Endothelial cell of umbilical vein (primary cell): ENCODE measurements at regions not wholly inside any gene's neighbourhood (a gene's known extent, or its start where the extent isn't known, plus 50 kb on each side); places are given as distances from the start of the nearest gene placed in this dataset.

Experiments used
- BruUV-seq: library from RNA; stranded (reverse); fragments of 400-500 nt; replicated peaks from 2 replicates; lab custom pipeline; 2021; lab: Mats Ljungman, UMichigan
- CTCF ChIA-PET: fragments of 300-600, 350-600 bp; sonication (Branson Sonifier 250); formaldehyde crosslinking; loops from one replicate; lab custom pipeline; 2021; ENCODE audit warnings: antibody characterized with exemption, inconsistent platforms; lab: Charles Lee
- POLR2A ChIA-PET: fragments of 300-600, 350-600 bp; sonication (Branson Sonifier 250); formaldehyde crosslinking; loops from one replicate; lab custom pipeline; 2021; ENCODE audit warnings: antibody characterized with exemption, inconsistent platforms; lab: Charles Lee
- DNase-seq: peaks from one replicate; pipeline ENCODE4 v3.0.0-alpha.2; 2011; ENCODE audit warnings: low read depth, low spot score
- FAIRE-seq: peaks from 2 replicates; lab custom pipeline; 2011; peaks lifted over from hg19 to GRCh38; lab: Jason Lieb, UNC
- H2AFZ ChIP-seq: 2 replicates; pipeline ENCODE4 v1.6.0; 2012; ENCODE audit warnings: low read depth, low read length, control low read depth, inconsistent platforms
- H3K27ac ChIP-seq: 2 replicates; pipeline ENCODE4 v1.5.1; 2011; ENCODE audit warnings: low read depth, mild to moderate bottlenecking, control low read depth, low read length, moderate library complexity; ENCODE audit not compliant: insufficient read depth
- H3K27me3 ChIP-seq, 2 experiments: 2 replicates each; pipeline versions ENCODE4 v1.6.0 to v1.6.1; 2011; ENCODE audit warnings: low read length in 2 of 2, mixed read lengths in 1 of 2; ENCODE audit not compliant: control insufficient read depth in 2 of 2, insufficient read depth in 2 of 2
- H3K36me3 ChIP-seq, 2 experiments: 2 replicates in 1 of 2; 3 replicates in 1 of 2; pipeline ENCODE4 v1.5.1; 2011; ENCODE audit warnings: low read length in 2 of 2, mild to moderate bottlenecking in 1 of 2, moderate library complexity in 1 of 2; ENCODE audit not compliant: control insufficient read depth in 2 of 2, insufficient read depth in 2 of 2; ENCODE audit errors: extremely low read depth in 1 of 2
- H3K4me1 ChIP-seq: 3 replicates; pipeline ENCODE4 v1.5.1; 2011; ENCODE audit warnings: mild to moderate bottlenecking, low read length; ENCODE audit not compliant: control insufficient read depth, insufficient read depth; ENCODE audit errors: extremely low read depth
- H3K4me2 ChIP-seq: 2 replicates; pipeline ENCODE4 v1.6.1; 2011; ENCODE audit warnings: low read length, control low read depth, mixed read lengths; ENCODE audit not compliant: insufficient read depth
- H3K4me3 ChIP-seq, 3 experiments: fragments of 200-600 bp in 1 of 3; sonication (generic), shearing (Covaris generic) in 1 of 3; replicated peaks in 1 of 3; 2 replicates each; pipeline ENCODE4 v1.5.1; 2011 to 2016; ENCODE audit warnings: control low read depth in 3 of 3, low read length in 3 of 3, mild to moderate bottlenecking in 2 of 3, inconsistent platforms in 1 of 3, low read depth in 1 of 3, moderate library complexity in 1 of 3; ENCODE audit not compliant: insufficient read depth in 1 of 3
- H3K79me2 ChIP-seq: 2 replicates; pipeline ENCODE4 v1.6.0; 2012; ENCODE audit warnings: low read length, inconsistent platforms; ENCODE audit not compliant: control insufficient read depth, insufficient read depth
- H3K9ac ChIP-seq: replicated peaks from 2 replicates; pipeline ENCODE3; 2011; ENCODE audit warnings: low read length, control low read depth; ENCODE audit not compliant: insufficient read depth; ENCODE audit errors: extremely low read depth
- H3K9me1 ChIP-seq: replicated peaks from 3 replicates; pipeline ENCODE4 v1.6.0; 2011; ENCODE audit warnings: mild to moderate bottlenecking, low read length; ENCODE audit not compliant: control insufficient read depth, insufficient read depth; ENCODE audit errors: extremely low read depth
- H3K9me3 ChIP-seq: replicated peaks from 2 replicates; pipeline ENCODE4 v1.5.1; 2012; ENCODE audit warnings: low read length, inconsistent platforms; ENCODE audit not compliant: control insufficient read depth, insufficient read depth
- H4K20me1 ChIP-seq: replicated peaks from 2 replicates; pipeline ENCODE3; 2011; ENCODE audit warnings: mild to moderate bottlenecking, low read length; ENCODE audit not compliant: control insufficient read depth, insufficient read depth; ENCODE audit errors: extremely low read depth
- CTCF ChIP-seq, 2 donors: IDR thresholded peaks; 1 replicate in 1 of 2; 2 replicates in 1 of 2; pipeline ENCODE4 v1.5.1; 2011; ENCODE audit warnings: low read length in 2 of 2, mild to moderate bottlenecking in 2 of 2, moderate library complexity in 2 of 2, control low read depth in 1 of 2, inconsistent platforms in 1 of 2, low read depth in 1 of 2; ENCODE audit not compliant: insufficient read depth in 1 of 2; ENCODE audit errors: extremely low read depth in 1 of 2
- EZH2 ChIP-seq: IDR thresholded peaks from 2 replicates; pipeline ENCODE4 v1.6.1; 2012; ENCODE audit warnings: borderline replicate concordance, low read depth, mild to moderate bottlenecking, moderate library complexity, low read length, inconsistent platforms; ENCODE audit not compliant: severe bottlenecking
- FOS ChIP-seq: IDR thresholded peaks from 2 replicates; pipeline ENCODE4 v1.6.1; 2011; ENCODE audit warnings: mild to moderate bottlenecking, low read length, moderate library complexity, borderline replicate concordance; ENCODE audit not compliant: insufficient read depth
- GATA2 ChIP-seq: IDR thresholded peaks from 2 replicates; pipeline ENCODE4 v1.7.0; 2011; ENCODE audit warnings: low read depth, mild to moderate bottlenecking, moderate library complexity, mixed read lengths, low read length; ENCODE audit not compliant: insufficient read length, insufficient read depth
- JUN ChIP-seq: IDR thresholded peaks from 2 replicates; pipeline ENCODE4 v1.6.1; 2011; ENCODE audit warnings: borderline replicate concordance, low read depth; ENCODE audit not compliant: insufficient read length, insufficient read depth
- MAX ChIP-seq: IDR thresholded peaks from 2 replicates; pipeline ENCODE4 v1.6.1; 2011; ENCODE audit not compliant: insufficient read depth, insufficient read length
- MYC ChIP-seq: IDR thresholded peaks from one replicate; pipeline ENCODE4 v1.6.1; 2011; ENCODE audit warnings: mild to moderate bottlenecking, low read depth, low read length
- POLR2A ChIP-seq: IDR thresholded peaks from 2 replicates; pipeline ENCODE4 v1.6.1; 2012; ENCODE audit warnings: low read depth, mild to moderate bottlenecking, control low read depth, low read length
- POLR2AphosphoS5 ChIP-seq: IDR thresholded peaks from 2 replicates; pipeline ENCODE4 v1.6.1; 2012; ENCODE audit warnings: low read depth, mild to moderate bottlenecking, control low read depth, low read length, moderate library complexity; ENCODE audit not compliant: insufficient read depth
- dilution Hi-C: fragments of 300-500 bp; cut with MboI; formaldehyde crosslinking; loops from one replicate; pipeline ENCODE4 v1.15.0; 2019; ENCODE audit warnings: low sequenced_read_pairs; ENCODE audit not compliant: extremely low pct_ligation_motif_present
- intact Hi-C: fragments of 100-400 bp; cut with micrococcal nuclease; formaldehyde crosslinking; loops from one replicate; pipeline ENCODE4 v1.10.0; 2022

DNA sequence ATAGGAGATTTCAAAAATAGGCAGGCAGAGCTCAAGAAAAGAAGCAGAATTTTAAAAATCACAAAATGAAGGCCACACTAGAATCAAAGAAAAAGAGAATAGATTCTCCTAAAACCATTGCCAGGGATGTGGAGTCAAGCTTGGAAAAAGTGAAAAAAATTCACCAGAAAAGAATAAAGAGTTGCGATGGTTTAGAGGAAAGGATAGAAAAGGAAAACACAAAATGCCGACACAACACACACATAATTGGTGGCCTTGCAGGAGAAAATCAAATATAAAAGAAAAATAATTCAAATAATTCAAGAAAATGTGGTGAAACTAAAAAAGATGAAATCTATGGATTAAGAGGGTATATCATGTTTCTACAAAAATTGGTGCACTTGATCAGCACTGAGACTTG, 181.6 kb upstream of the C14orf180 start:
- Histone ChIP-seq H3K9me3 (no peaks in the 10 kb centered on the region), H3K79me2 (no peaks in the 10 kb centered on the region), H3K9me1 (no peaks in the 10 kb centered on the region), H3K4me1 (peaks cover 5% of the 10 kb centered on the region), H2AFZ (no peak overlapping the region), H3K4me2 (no peak overlapping the region), H3K27ac (no peak overlapping the region), H3K4me3 (no peak overlapping the region), H3K9ac (no peak overlapping the region), H3K27me3 (no peaks in the 10 kb centered on the region), H3K36me3 (no peaks in the 10 kb centered on the region), H4K20me1 (no peaks in the 10 kb centered on the region)
- TF ChIP-seq FOS, result no peak
- no peak for TF ChIP-seq GATA2
- TF ChIP-seq MAX, result no peak
- TF ChIP-seq MYC, result no peak
- TF ChIP-seq POLR2AphosphoS5, result no peak
- no peak for TF ChIP-seq EZH2
- TF ChIP-seq JUN, result no peak
- TF ChIP-seq CTCF (IDR thresholded peaks at IDR 0.05; ENCODE audit: extremely low read depth in 1 of 2, insufficient read depth in 1 of 2, low read depth in 1 of 2, low read length in 2 of 2), result no peak
- TF ChIP-seq POLR2A, result no peak
- ChIA-PET POLR2A (no interaction called here), CTCF (no interaction called here)
- DNase-seq (no peak), FAIRE-seq (no peak)
- dilution Hi-C loops, result no loop called here
- intact Hi-C loops, result no loop called here
- no TSS peak for BruUV-seq
